ENCODE measurements at regions not wholly inside any gene's neighbourhood (a gene's known extent, or its start where the extent isn't known, plus 50 kb on each side); places are given as distances from the start of the nearest gene placed in this dataset.
"Not testable (repeated sequence)": the region's sequence is repeated elsewhere in the genome, so short reads cannot be mapped to it uniquely, and the experiment has no call there.

DNA sequence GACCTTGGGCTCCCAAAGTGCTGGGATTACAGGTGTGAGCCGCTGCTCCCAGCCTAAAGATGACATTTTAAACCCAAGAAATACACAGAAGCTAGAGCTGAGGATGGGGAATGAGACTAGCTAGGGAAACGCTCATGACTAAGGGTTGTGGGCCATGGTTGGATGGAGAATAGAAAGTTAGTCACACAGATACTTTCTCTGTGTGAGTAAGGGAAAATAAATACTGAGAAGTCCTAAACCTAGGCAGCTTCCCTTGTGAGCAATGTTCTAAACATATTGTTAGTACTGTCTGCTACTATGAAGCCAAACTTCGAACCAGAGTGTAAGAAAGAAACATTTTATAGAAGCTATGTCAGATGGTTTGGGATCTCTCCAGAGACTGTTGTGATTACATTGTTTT is 304.8 kb upstream of the STAC start:
- no peaks in the 10 kb centered on the region for H3K27me3 Mint-ChIP-seq
- peaks cover 4% of the 10 kb centered on the region for H3K9me3 Mint-ChIP-seq
- H3K36me3 Mint-ChIP-seq, result no peaks in the 10 kb centered on the region
- H3K4me3 Mint-ChIP-seq, result no peak overlapping the region
- DNase-seq (ENCODE audit: low spot score in 2 of 2), result no peak
- H3K4me1 Mint-ChIP-seq, result peaks cover 2% of the 10 kb centered on the region
- H3K27ac Mint-ChIP-seq, result no peak overlapping the region
- ATAC-seq (ENCODE audit: low read depth), result no peak

- ATAC-seq (ENCODE audit: low read depth) (no peak), DNase-seq (ENCODE audit: low spot score in 2 of 2) (no peak)
- H3K36me3 Mint-ChIP-seq, result no peaks in the 10 kb centered on the region
- peaks cover 2% of the 10 kb centered on the region for H3K27me3 Mint-ChIP-seq
- no peaks in the 10 kb centered on the region for H3K4me1 Mint-ChIP-seq
- H3K27ac Mint-ChIP-seq, result no peak overlapping the region
- no peak overlapping the region for H3K4me3 Mint-ChIP-seq
- peaks cover 1% of the 10 kb centered on the region for H3K9me3 Mint-ChIP-seq
These were observed 303.0 kb upstream of the STAC start for GRCh38 chr3:36077320-36077719.

GRCh38 chr3:36082958-36083357 is 297.3 kb upstream of the STAC start:
- not testable (repeated sequence) for DNase-seq (ENCODE audit: low spot score in 2 of 2); H3K27ac Mint-ChIP-seq; H3K4me3 Mint-ChIP-seq; H3K4me1 Mint-ChIP-seq; H3K36me3 Mint-ChIP-seq; H3K27me3 Mint-ChIP-seq; H3K9me3 Mint-ChIP-seq; ATAC-seq (ENCODE audit: low read depth)

GRCh38 chr3:36095238-36095637 is 285.1 kb upstream of the STAC start:
- peak; percentile 77 for ATAC-seq (ENCODE audit: low read depth)
- Mint-ChIP-seq H3K27ac (no peak overlapping the region), H3K36me3 (no peaks in the 10 kb centered on the region), H3K4me1 (peaks cover 6% of the 10 kb centered on the region), H3K27me3 (no peaks in the 10 kb centered on the region), H3K4me3 (no peak overlapping the region), H3K9me3 (peaks cover 1% of the 10 kb centered on the region)
- no peak for DNase-seq (ENCODE audit: low spot score in 2 of 2)

- no peak for ATAC-seq (ENCODE audit: low read depth)
- no peak overlapping the region for H3K4me3 Mint-ChIP-seq
- no peak overlapping the region for H3K27ac Mint-ChIP-seq
- peaks cover 1% of the 10 kb centered on the region for H3K9me3 Mint-ChIP-seq
- no peaks in the 10 kb centered on the region for H3K27me3 Mint-ChIP-seq
- H3K36me3 Mint-ChIP-seq, result no peaks in the 10 kb centered on the region
- H3K4me1 Mint-ChIP-seq, result peaks cover 6% of the 10 kb centered on the region
- no peak for DNase-seq (ENCODE audit: low spot score in 2 of 2)
These were observed 283.1 kb upstream of the STAC start for GRCh38 chr3:36097209-36097608.

GRCh38 chr3:36114353-36114752 is 266.0 kb upstream of the STAC start:
- Mint-ChIP-seq H3K27me3 (no peaks in the 10 kb centered on the region), H3K27ac (no peak overlapping the region), H3K4me1 (no peaks in the 10 kb centered on the region), H3K36me3 (no peaks in the 10 kb centered on the region), H3K9me3 (no peaks in the 10 kb centered on the region), H3K4me3 (no peak overlapping the region)
- DNase-seq (ENCODE audit: low spot score in 2 of 2), result no peak
- no peak for ATAC-seq (ENCODE audit: low read depth)

DNA sequence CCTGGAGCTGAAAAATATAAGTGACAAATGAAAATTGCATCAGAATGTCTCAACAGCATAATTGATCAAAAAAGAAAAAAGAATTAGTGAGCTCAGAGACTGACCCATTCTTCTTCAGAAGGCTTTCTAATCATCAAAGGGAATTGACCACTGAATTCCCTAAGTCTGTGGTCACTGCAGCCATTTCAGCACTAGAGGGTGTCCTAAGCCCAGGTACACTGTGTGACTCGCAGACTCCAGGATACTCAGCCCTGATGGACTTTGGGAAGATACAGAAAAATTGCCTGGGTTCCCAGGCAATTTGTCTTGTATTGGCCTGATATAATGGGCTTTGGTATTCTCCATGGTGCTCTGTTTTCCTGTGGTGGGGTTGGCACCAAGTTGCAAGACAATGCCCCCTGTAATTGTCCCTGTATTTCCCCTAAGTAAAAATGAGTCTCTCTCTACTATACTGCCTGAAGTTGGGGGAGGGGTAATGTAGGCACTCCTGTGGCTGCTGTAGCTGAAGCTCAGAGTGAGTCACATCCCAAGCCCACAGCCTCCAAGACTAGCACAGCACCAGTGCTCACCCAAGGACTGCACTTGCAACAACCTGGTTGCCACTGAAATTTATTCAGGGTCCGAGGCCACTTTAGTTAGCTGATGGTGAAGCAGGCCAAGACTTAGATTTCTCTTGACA is 256.0 kb upstream of the STAC start:
- ATAC-seq (ENCODE audit: low read depth) (no peak), DNase-seq (ENCODE audit: low spot score in 2 of 2) (no peak)
- no peaks in the 10 kb centered on the region for H3K4me1 Mint-ChIP-seq
- H3K27me3 Mint-ChIP-seq, result no peaks in the 10 kb centered on the region
- no peak overlapping the region for H3K4me3 Mint-ChIP-seq
- no peaks in the 10 kb centered on the region for H3K36me3 Mint-ChIP-seq
- peaks cover 14% of the 10 kb centered on the region for H3K9me3 Mint-ChIP-seq
- no peak overlapping the region for H3K27ac Mint-ChIP-seq

- Mint-ChIP-seq H3K36me3 (no peaks in the 10 kb centered on the region), H3K9me3 (peaks cover 8% of the 10 kb centered on the region), H3K27me3 (no peaks in the 10 kb centered on the region), H3K27ac (no peak overlapping the region), H3K4me3 (no peak overlapping the region), H3K4me1 (no peaks in the 10 kb centered on the region)
- DNase-seq (ENCODE audit: low spot score in 2 of 2) (no peak), ATAC-seq (ENCODE audit: low read depth) (no peak)
These were observed 248.1 kb upstream of the STAC start for GRCh38 chr3:36132214-36132613.

DNA sequence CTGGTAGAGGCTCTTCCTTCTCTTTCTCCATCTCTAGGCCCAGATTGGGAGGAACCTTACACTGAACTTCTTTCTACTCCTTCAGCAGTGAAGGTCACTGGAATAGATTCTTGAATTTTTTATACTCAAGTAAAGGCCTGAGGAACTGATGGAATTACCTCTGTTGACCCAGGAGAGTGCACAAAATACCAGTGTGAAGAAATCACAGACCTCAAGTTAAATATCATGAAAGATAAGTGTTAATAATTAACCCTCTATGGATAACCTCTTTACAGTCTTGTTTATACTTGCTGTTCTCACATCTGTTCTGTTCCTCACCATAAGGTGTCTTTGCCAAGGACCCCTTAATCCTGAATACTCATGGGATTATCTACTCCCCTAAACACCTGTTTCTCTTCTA is 244.4 kb upstream of the STAC start:
- DNase-seq (ENCODE audit: low spot score in 2 of 2) (no peak), ATAC-seq (ENCODE audit: low read depth) (no peak)
- H3K9me3 Mint-ChIP-seq, result no peaks in the 10 kb centered on the region
- no peaks in the 10 kb centered on the region for H3K36me3 Mint-ChIP-seq
- H3K27me3 Mint-ChIP-seq, result no peaks in the 10 kb centered on the region
- no peaks in the 10 kb centered on the region for H3K4me1 Mint-ChIP-seq
- H3K27ac Mint-ChIP-seq, result no peak overlapping the region
- no peak overlapping the region for H3K4me3 Mint-ChIP-seq

DNA sequence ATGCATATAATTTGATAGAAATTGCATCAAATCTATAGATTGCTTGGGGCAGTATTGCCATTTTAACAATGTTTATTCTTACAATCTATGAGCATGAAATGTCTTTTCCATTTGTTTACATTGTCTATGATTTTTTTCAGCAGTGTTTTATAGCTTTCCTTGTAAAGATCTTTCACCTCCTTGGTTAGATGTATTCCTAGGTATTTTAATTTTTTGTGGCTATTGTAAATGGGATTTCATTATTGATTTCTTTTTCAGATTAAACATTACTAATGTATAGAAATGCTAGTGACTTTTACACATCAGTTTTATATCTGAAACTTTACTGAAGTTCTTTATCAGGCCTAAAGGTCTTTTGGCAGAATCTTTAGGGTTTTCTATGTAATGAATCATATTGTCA is 237.6 kb upstream of the STAC start:
- Mint-ChIP-seq H3K36me3 (no peaks in the 10 kb centered on the region), H3K4me3 (no peak overlapping the region)
- no peak for ATAC-seq (ENCODE audit: low read depth)

GRCh38 chr3:36146404-36146803 is 233.9 kb upstream of the STAC start:
- no peaks in the 10 kb centered on the region for H3K36me3 Mint-ChIP-seq
- H3K4me1 Mint-ChIP-seq, result no peaks in the 10 kb centered on the region
- no peak for ATAC-seq (ENCODE audit: low read depth)
- H3K9me3 Mint-ChIP-seq, result peaks cover 2% of the 10 kb centered on the region
- no peak overlapping the region for H3K4me3 Mint-ChIP-seq
- no peak for DNase-seq (ENCODE audit: low spot score in 2 of 2)
- H3K27ac Mint-ChIP-seq, result no peak overlapping the region
- peaks cover 4% of the 10 kb centered on the region for H3K27me3 Mint-ChIP-seq

More for the DNA sequence above, 237.6 kb upstream of the STAC start:
- no peak for DNase-seq (ENCODE audit: low spot score in 2 of 2)
- Mint-ChIP-seq H3K27ac (no peak overlapping the region), H3K4me1 (no peaks in the 10 kb centered on the region), H3K27me3 (peaks cover 2% of the 10 kb centered on the region), H3K9me3 (no peaks in the 10 kb centered on the region)

DNA sequence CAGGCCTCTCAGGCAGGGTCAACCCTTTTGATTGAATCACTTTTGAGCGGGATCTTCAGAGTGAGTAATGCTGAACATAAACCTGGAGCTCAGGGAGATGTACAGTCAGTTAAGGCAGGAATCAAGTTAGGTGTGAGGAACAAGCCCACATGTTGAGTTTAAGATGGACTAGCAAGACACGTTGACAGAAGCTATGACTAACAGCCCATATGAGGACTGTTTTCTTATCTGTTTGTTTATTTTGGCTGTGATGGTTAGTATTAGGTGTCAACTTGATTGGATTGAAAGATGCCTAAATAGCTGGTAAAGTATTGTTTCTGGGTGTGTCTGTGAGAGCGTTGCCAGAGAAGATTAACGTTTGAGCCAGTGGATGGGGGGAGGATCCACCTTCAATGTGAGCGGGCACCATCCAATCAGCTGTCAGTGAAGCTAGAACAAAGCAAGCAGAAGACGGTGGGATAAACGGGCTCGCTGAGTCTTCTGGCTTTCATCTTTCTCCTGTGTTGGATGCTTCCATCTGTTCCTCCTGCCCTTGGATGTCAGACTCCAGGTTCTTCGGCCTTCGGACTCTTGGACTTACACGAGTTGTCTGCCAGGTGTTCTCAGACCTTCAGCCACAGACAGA is 232.3 kb upstream of the STAC start:
- Mint-ChIP-seq H3K4me3 (no peak overlapping the region), H3K9me3 (peaks cover 2% of the 10 kb centered on the region), H3K4me1 (no peaks in the 10 kb centered on the region), H3K27me3 (peaks cover 4% of the 10 kb centered on the region), H3K27ac (no peak overlapping the region), H3K36me3 (no peaks in the 10 kb centered on the region)
- DNase-seq (ENCODE audit: low spot score in 2 of 2) (no peak), ATAC-seq (ENCODE audit: low read depth) (no peak)

- no peaks in the 10 kb centered on the region for H3K4me1 Mint-ChIP-seq
- H3K27ac Mint-ChIP-seq, result no peak overlapping the region
- peaks cover 2% of the 10 kb centered on the region for H3K9me3 Mint-ChIP-seq
- DNase-seq (ENCODE audit: low spot score in 2 of 2) (no peak), ATAC-seq (ENCODE audit: low read depth) (no peak)
- H3K27me3 Mint-ChIP-seq, result peaks cover 4% of the 10 kb centered on the region
- no peaks in the 10 kb centered on the region for H3K36me3 Mint-ChIP-seq
- no peak overlapping the region for H3K4me3 Mint-ChIP-seq
These were observed 230.8 kb upstream of the STAC start for GRCh38 chr3:36149447-36149865.

DNA sequence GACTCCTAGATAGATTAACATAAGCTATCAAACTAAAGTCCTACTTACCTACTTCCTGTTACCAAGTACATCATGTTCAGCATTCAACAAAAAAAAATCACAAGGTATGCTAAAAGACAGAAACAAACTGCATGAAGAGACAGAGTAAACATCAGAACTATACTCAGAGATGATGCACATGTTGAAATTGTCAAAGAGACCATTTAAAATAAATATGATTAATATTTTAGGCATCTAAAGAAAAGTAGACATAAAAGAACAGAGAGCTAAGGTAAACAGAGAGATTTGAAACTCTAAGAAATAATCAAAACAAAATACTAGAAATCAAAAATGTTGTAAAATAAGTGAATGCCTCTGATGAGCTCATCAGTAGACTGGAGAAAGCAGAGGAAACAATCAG is 224.8 kb upstream of the STAC start:
- ATAC-seq (ENCODE audit: low read depth) (no peak), DNase-seq (ENCODE audit: low spot score in 2 of 2) (no peak)
- Mint-ChIP-seq H3K27me3 (no peaks in the 10 kb centered on the region), H3K27ac (no peak overlapping the region), H3K4me3 (no peak overlapping the region), H3K36me3 (no peaks in the 10 kb centered on the region), H3K9me3 (no peaks in the 10 kb centered on the region), H3K4me1 (no peaks in the 10 kb centered on the region)

- no peak overlapping the region for H3K27ac Mint-ChIP-seq
- DNase-seq (ENCODE audit: low spot score in 2 of 2) (no peak), ATAC-seq (ENCODE audit: low read depth) (no peak)
- H3K27me3 Mint-ChIP-seq, result no peaks in the 10 kb centered on the region
- H3K9me3 Mint-ChIP-seq, result no peaks in the 10 kb centered on the region
- no peak overlapping the region for H3K4me3 Mint-ChIP-seq
- H3K4me1 Mint-ChIP-seq, result no peaks in the 10 kb centered on the region
- H3K36me3 Mint-ChIP-seq, result no peaks in the 10 kb centered on the region
These were observed 215.9 kb upstream of the STAC start for GRCh38 chr3:36164400-36164799.

Measured in memory B cell (primary cell).